IMR-90 (cell line): ENCODE measurements at regions not wholly inside any gene's neighbourhood (a gene's known extent, or its start where the extent isn't known, plus 50 kb on each side); places are given as distances from the start of the nearest gene placed in this dataset.

Source experiments
- ATAC-seq: fragments of 200-7000 bp; cut with Tn5 transposase; 2 replicates; pipeline ENCODE4 v1.9.1; 2020; ENCODE audit warnings: low read depth, mild to moderate bottlenecking, moderate library complexity
- BruUV-seq: library from RNA; stranded (reverse); fragments of 400-500 nt; replicated peaks from 2 replicates; lab custom pipeline; 2021; lab: Mats Ljungman, UMichigan
- CTCF ChIA-PET: fragments of 300-600 bp; formaldehyde crosslinking; extraction: SDS; loops from one replicate; lab custom pipeline; 2021; ENCODE audit warnings: antibody characterized with exemption; lab: Yijun Ruan, JAX
- POLR2A ChIA-PET: fragments of 300-600 bp; sonication (Branson Sonifier 250); formaldehyde crosslinking; loops from one replicate; lab custom pipeline; 2022; ENCODE audit warnings: antibody characterized with exemption; ENCODE audit not compliant: unreplicated experiment; lab: Charles Lee
- DNase-seq: peaks from one replicate; pipeline ENCODE4 v3.0.0; 2013
- H2AFZ ChIP-seq: replicated peaks from 2 replicates; pipeline ENCODE3; 2013; ENCODE audit warnings: low read length, mild to moderate bottlenecking; ENCODE audit not compliant: poor library complexity
- H2AK5ac ChIP-seq: 2 replicates; pipeline ENCODE4 v1.6.1; 2013; ENCODE audit warnings: low read depth, low read length, inconsistent platforms
- H2AK9ac ChIP-seq: replicated peaks from 2 replicates; pipeline ENCODE3; 2013; ENCODE audit warnings: mild to moderate bottlenecking, low read depth, low read length, moderate library complexity; ENCODE audit not compliant: poor library complexity
- H2BK120ac ChIP-seq: 2 replicates; pipeline ENCODE4 v1.6.1; 2013; ENCODE audit warnings: low read depth, low read length, inconsistent platforms
- H2BK15ac ChIP-seq: 3 replicates; pipeline ENCODE4 v1.6.1; 2013; ENCODE audit warnings: low read depth, low read length, inconsistent platforms
- H2BK20ac ChIP-seq: 2 replicates; pipeline ENCODE4 v1.6.1; 2013; ENCODE audit warnings: low read depth, mild to moderate bottlenecking, inconsistent platforms, low read length, moderate library complexity
- H2BK5ac ChIP-seq: 2 replicates; pipeline ENCODE4 v1.6.1; 2013; ENCODE audit warnings: mild to moderate bottlenecking, low read depth, low read length, inconsistent platforms; ENCODE audit not compliant: poor library complexity, severe bottlenecking
- H3K14ac ChIP-seq: replicated peaks from 2 replicates; pipeline ENCODE4 v1.6.1; 2013; ENCODE audit warnings: low read depth, low read length, inconsistent platforms
- H3K18ac ChIP-seq: 2 replicates; pipeline ENCODE4 v1.6.1; 2013; ENCODE audit warnings: low read depth, low read length, control low read depth
- H3K23ac ChIP-seq: 2 replicates; pipeline ENCODE4 v1.6.1; 2013; ENCODE audit warnings: low read depth, low read length, inconsistent platforms
- H3K27ac ChIP-seq: 2 replicates; pipeline ENCODE4 v1.5.1; 2013; ENCODE audit warnings: mild to moderate bottlenecking, control low read depth, low read length; ENCODE audit not compliant: insufficient read depth
- H3K27me3 ChIP-seq: 2 replicates; pipeline ENCODE4 v1.6.1; 2013; ENCODE audit warnings: low read length; ENCODE audit not compliant: control insufficient read depth, insufficient read depth
- H3K36me3 ChIP-seq: 2 replicates; pipeline ENCODE4 v1.6.1; 2013; ENCODE audit warnings: low read length, mixed read lengths; ENCODE audit not compliant: control insufficient read depth, insufficient read depth
- H3K4ac ChIP-seq: 2 replicates; pipeline ENCODE4 v1.6.1; 2013; ENCODE audit warnings: low read depth, low read length, inconsistent platforms
- H3K4me1 ChIP-seq: 2 replicates; pipeline ENCODE4 v1.6.1; 2013; ENCODE audit warnings: low read length, mixed read lengths; ENCODE audit not compliant: control insufficient read depth, insufficient read depth
- H3K4me2 ChIP-seq: 2 replicates; pipeline ENCODE4 v1.6.1; 2013; ENCODE audit warnings: low read depth, mild to moderate bottlenecking, control low read depth, low read length, moderate library complexity
- H3K4me3 ChIP-seq: 2 replicates; pipeline ENCODE4 v1.5.1; 2013; ENCODE audit warnings: low read depth, mild to moderate bottlenecking, control low read depth, low read length, moderate library complexity; ENCODE audit not compliant: insufficient read depth
- H3K56ac ChIP-seq: 2 replicates; pipeline ENCODE4 v1.6.1; 2013; ENCODE audit warnings: low read length, inconsistent platforms; ENCODE audit not compliant: insufficient read depth; ENCODE audit errors: extremely low read depth
- H3K79me1 ChIP-seq, 2 experiments: 2 replicates each; pipeline ENCODE4 v1.6.1; 2013; ENCODE audit warnings: low read length in 2 of 2, inconsistent platforms in 1 of 2, low read depth in 1 of 2
- H3K9ac ChIP-seq: 2 replicates; pipeline ENCODE4 v1.6.1; 2013; ENCODE audit warnings: low read depth, low read length, control low read depth
- H3K9me1 ChIP-seq: 2 replicates; pipeline ENCODE4 v1.6.1; 2013; ENCODE audit warnings: low read length, inconsistent platforms; ENCODE audit not compliant: insufficient read depth
- H3K9me3 ChIP-seq: 2 replicates; pipeline ENCODE4 v1.6.1; 2013; ENCODE audit warnings: low read length; ENCODE audit not compliant: control insufficient read depth, insufficient read depth
- H4K20me1 ChIP-seq: 2 replicates; pipeline ENCODE4 v1.6.1; 2013; ENCODE audit warnings: low read length, inconsistent platforms; ENCODE audit not compliant: insufficient read depth
- H4K5ac ChIP-seq: 2 replicates; pipeline ENCODE4 v1.6.1; 2013; ENCODE audit warnings: mild to moderate bottlenecking, low read depth, low read length, control low read depth
- H4K8ac ChIP-seq, 2 experiments: 2 replicates each; pipeline ENCODE4 v1.6.1; 2013; ENCODE audit warnings: low read depth in 2 of 2, low read length in 2 of 2, control low read depth in 1 of 2, inconsistent platforms in 1 of 2
- H4K91ac ChIP-seq: 2 replicates; pipeline ENCODE4 v1.6.1; 2013; ENCODE audit warnings: low read depth, low read length, inconsistent platforms; ENCODE audit not compliant: insufficient read depth
- MAFK ChIP-seq: IDR thresholded peaks from 2 replicates; pipeline ENCODE4 v1.6.1; 2012; ENCODE audit warnings: low read depth, low read length, improper control_type of control experiment
- RAD21 ChIP-seq: IDR thresholded peaks from 2 replicates; pipeline ENCODE4 v1.6.1; 2012; ENCODE audit warnings: low read length, improper control_type of control experiment
- WGBS, 2 experiments: methylation state at CpG; one replicate each; pipeline versions ENCODE4 v1.1.5 to v1.1.7; 2013; ENCODE audit warnings: missing lambda C conversion rate in 2 of 2; ENCODE audit not compliant: insufficient read length in 1 of 2; ENCODE audit errors: extremely low coverage in 2 of 2; 5-methylcytosine and 5-hydroxymethylcytosine counted together
- dilution Hi-C: fragments of 300-500 bp; cut with HindIII; formaldehyde crosslinking; loops from one replicate; pipeline ENCODE4 v1.14.3; 2018; ENCODE audit warnings: low sequenced_read_pairs; ENCODE audit not compliant: unreplicated experiment
- in situ Hi-C: fragments of 300-500 bp; cut with MboI; formaldehyde crosslinking; loops from 3 replicates; pipeline ENCODE4 v1.14.3; 2019; ENCODE audit warnings: low sequenced_read_pairs, inconsistent platforms, mixed read lengths
- intact Hi-C: fragments of 100-400 bp; cut with micrococcal nuclease; formaldehyde crosslinking; loops from 2 replicates; pipeline ENCODE4 v1.10.0; 2022

DNA sequence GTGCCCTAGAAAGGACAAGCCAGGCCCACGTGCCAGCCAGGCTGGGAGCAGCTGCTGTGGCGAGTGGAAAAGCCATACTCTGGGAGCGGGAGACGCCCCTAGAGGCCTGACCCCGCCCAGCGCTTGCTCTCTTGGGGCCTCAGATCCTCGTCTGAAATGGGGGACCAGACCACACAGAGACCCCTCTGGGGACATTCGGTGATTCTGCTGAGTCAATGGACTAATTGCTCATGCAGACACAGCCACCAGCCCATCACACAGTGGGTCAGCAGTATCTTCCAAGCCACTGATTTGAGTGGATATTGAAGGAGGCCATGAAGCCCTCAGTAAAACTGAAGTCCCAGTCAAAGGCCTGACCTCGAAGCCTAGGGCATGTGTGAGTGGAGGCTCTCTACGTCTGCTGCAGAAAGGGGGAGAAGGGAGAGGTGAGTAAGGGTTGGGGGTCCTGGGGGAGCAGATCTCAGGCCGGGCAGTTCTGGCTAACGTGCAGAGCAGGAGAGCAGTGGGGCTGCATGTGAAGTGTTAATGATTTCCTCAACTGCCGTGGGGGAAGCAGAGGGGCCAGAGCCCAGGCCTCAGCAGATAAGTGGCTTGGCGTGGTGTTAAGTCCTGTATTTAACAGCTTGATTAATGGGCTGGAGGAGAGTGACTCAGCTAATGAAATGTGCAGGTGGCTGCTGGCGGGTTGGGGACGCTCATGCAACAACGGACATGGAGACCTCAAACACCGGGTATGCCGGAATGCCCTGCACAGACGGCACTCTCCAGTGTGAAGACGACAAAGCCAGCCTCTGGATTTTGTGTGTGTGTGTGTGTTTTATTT is 104.4 kb upstream of the TWIST2 start:
- BruUV-seq = no TSS peak
- 40% methylated on average over 9 of the region's 21 CpGs; no CpG with 5 or more reads in 1 of the 2 experiments for WGBS, 2 experiments

More for the DNA sequence above, 104.4 kb upstream of the TWIST2 start:
- no peak overlapping the region for H4K91ac ChIP-seq
- H3K9ac ChIP-seq = no peak overlapping the region
- H3K27ac ChIP-seq = no peak overlapping the region
- intact Hi-C loops = no loop called here
- no peak overlapping the region for H4K5ac ChIP-seq
- H3K27me3 ChIP-seq = peaks cover 9% of the 10 kb centered on the region
- H3K23ac ChIP-seq = no peak overlapping the region
- no peaks in the 10 kb centered on the region for H3K4me1 ChIP-seq
- H2AFZ ChIP-seq = no peak overlapping the region
- no peaks in the 10 kb centered on the region for H3K9me3 ChIP-seq
- dilution Hi-C loops = no loop called here
- TF ChIP-seq RAD21 (no peak), MAFK (no peak)
- POLR2A ChIA-PET = no interaction called here
- no peak overlapping the region for H3K56ac ChIP-seq
- no peak overlapping the region for H2BK15ac ChIP-seq
- H3K18ac ChIP-seq = no peak overlapping the region
- H2AK5ac ChIP-seq = no peak overlapping the region
- no peak overlapping the region for H2BK5ac ChIP-seq
- H4K20me1 ChIP-seq = no peaks in the 10 kb centered on the region
- H3K9me1 ChIP-seq = no peaks in the 10 kb centered on the region
- no peaks in the 10 kb centered on the region for H3K36me3 ChIP-seq
- ATAC-seq = no peak
- no peak overlapping the region for H3K14ac ChIP-seq
- no peak overlapping the region for H2BK120ac ChIP-seq
- H3K4me2 ChIP-seq = no peak overlapping the region
- H3K4me3 ChIP-seq = no peak overlapping the region
- H2BK20ac ChIP-seq = no peak overlapping the region
- H3K79me1 ChIP-seq = no peaks in the 10 kb centered on the region
- CTCF ChIA-PET = no interaction called here
- H4K8ac ChIP-seq = no peak overlapping the region
- in situ Hi-C loops = no loop called here
- no peak for DNase-seq
- H3K4ac ChIP-seq = no peak overlapping the region
- H2AK9ac ChIP-seq = no peak overlapping the region
